NCI-H1694 treated with DMSO at 0.1 percent for 48 hours (cell line): ENCODE measurements at regions not wholly inside any gene's neighbourhood (a gene's known extent, or its start where the extent isn't known, plus 50 kb on each side); places are given as distances from the start of the nearest gene placed in this dataset.

Experiments
- DNase-seq: peaks from one replicate; lab custom pipeline; 2025; lab: John Stamatoyannopoulos, UW

DNA sequence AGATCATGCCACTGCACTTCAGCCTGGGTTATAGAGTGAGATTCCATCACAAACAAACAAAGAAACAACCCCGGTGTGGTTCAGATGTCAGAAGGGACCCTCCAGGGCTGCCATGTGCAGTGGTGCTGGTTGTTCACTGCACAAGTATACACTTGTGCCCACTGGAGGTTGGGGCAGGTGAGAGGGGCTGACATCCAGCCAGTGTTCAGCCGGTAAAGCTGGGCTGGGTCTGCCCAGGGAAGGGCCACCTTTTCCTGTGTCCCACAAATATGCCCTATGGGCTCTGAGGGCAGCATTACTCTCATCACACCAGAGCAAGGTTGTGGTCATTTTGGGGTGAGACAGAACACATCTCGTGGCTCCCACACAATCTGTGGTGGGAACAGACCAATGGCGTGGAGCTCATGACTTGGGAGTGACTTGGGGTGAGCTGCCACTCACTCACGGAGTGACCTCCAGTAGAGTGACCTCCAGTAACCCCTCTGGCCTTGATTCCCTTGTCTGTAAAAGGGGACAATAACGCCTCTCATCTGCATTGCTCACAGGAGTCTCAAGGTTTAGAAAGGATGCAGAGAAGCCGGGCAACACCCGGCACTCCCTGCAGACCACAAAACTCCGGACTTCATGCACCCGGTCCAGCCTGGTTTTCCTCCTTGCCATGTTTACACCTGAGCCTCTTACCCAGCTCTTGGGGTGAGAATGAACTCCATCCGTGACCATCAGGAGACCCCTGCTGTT is 69.0 kb upstream of the VRK1 start:
- no peak for DNase-seq

DNA sequence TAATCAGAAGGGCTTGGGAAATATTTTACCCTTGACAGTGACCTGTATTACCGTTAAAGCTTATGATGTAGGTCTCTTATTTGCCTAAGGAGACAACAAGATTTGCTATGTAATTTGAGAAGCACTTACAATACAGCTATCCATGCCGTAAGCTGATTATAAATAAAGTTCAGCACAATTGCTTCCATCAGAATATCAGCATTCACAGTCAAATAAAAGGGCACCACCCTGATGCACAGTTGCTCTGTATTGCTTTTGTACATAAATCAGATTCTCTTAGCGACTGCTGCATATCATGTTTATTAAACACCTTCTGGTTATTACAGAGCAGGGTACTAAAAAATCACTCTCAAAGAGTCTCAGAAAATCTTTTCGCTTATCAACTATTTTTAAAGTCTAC is 67.3 kb upstream of the VRK1 start:
- DNase-seq: no peak

DNA sequence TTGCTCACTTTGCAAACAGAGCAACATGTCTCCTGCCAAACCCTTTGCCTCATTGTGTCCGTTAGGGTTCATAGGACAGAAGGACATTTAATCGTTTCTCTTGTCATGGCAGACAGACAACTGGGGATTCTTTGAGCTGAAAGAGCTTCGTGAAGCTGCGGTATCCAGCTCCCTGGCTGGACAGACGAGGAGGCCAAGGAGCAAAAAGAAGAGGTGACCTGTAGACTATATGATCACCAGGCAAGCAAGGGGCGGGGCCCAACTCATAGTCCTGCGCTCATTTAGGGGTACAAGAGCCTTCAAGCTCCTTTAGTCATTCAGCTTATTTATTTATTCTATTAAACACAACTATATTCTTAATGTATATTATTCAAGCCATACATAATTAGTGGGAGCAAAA is 66.8 kb upstream of the VRK1 start:
- DNase-seq: no peak

DNA sequence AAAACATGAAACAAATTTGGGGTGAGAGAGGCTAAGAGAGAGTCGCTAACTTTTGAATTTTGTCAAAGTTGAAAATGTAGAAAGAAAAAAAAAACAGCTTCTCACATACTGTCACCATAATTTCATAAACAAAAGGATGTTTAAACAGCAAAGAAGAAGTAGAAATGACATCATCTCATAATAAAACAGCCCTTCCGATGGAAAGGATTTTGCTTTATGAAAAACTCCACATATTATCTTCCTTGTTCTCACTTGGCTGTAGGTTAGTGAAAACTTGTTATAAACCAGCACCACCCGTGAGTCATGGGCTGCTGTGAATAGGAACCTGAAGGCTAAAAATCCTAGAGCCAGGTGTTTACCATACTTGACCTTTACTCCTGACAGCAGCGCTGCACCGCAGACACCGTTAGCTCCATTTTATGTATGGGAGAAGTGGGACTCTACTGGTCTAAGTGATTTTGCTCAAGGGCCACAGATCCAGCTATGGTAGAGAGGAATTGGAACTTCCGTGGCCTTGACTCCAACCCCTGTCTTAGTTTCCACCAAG is 63.0 kb upstream of the VRK1 start:
- DNase-seq: no peak

DNA sequence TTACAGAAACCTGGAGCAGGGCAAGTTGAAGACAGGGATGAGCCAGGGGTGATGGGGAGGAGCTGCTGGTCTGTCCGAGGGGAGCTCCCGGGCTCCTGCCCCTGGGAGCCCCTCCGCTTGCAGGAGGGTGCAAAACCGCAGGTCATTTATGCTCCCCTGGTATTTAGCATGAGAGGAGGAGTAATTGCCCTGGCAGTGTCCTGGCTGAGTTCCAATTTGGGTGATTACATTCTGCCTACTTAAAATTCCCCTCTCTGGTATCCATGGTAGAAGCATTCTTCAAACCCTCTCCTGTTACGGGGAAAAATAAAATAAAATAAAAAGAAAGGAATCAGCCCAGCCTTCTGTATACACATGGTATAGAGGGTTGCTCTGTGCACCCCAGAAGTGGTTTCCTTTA is 61.7 kb upstream of the VRK1 start:
- DNase-seq: peak; percentile 35

DNA sequence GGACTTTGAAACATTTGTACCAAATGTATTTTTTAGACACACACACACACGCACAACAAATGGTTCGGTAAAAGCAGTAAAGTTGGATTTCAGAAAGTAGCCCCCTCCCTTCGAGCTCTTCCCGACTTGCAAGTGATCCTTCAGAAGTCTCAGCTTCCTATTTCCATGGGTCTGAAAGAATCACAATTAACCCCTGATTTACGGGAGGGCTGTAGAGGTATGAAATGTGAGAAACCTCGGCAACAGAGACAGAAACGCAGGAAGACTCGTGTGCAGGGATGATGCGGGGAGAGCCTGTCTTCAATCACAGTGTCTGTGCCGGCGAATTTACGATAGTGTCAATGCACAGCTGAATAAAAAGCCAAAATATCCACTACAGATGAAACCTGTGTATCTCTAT is 60.7 kb upstream of the VRK1 start:
- no peak for DNase-seq

DNA sequence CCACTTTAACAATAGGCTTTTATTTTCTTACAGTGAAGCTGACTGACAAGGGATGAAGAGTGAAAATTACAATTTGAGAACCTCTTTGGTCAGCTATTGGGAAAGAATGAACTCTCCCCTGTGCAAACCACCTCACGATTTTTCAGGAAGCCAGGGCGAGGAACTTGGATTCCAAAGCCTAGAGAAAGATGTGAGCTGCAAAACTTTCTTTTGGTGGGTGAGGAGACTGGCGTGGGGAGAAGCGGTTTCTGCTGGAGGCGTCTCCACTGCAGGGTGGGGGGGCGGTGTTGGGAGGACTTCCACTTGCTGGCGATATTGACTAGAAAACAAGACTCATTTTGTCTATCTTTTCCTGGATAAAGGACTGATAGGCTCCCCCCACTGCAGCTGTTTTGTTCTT is 59.3 kb upstream of the VRK1 start:
- no peak for DNase-seq

DNA sequence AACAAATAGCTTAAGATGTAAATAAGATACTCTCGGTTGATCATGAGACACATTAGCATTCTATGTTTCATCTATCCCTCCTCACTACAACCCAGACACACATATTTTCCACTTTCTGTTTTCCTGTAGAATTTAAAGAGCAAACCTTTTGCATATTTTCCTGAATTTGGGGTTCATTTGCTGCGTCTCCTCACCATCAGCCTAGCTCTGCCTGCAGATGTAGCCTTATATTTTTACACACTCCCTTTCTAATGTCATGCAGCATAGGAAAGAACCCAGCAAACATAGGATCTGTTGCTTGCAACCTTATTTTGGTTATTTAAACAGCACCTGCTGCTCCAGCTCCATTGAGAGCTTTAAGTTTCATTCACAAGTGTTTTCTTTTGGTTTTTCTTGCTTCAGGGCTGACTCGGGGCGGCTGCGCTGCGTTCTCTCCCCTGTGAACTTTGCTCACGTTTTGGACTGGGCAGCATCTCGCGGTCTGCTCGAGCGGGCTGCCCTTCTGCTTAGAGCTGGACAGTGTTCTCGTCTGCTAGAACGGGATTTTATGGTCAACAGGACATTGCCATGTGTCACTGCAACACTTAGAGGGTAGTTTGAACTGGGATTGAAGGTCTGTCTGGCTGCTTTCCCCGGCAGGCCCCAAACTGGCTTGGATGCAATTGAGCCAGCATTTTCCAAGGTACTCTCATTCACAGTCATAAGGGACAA is 57.8 kb upstream of the VRK1 start:
- DNase-seq: no peak

DNA sequence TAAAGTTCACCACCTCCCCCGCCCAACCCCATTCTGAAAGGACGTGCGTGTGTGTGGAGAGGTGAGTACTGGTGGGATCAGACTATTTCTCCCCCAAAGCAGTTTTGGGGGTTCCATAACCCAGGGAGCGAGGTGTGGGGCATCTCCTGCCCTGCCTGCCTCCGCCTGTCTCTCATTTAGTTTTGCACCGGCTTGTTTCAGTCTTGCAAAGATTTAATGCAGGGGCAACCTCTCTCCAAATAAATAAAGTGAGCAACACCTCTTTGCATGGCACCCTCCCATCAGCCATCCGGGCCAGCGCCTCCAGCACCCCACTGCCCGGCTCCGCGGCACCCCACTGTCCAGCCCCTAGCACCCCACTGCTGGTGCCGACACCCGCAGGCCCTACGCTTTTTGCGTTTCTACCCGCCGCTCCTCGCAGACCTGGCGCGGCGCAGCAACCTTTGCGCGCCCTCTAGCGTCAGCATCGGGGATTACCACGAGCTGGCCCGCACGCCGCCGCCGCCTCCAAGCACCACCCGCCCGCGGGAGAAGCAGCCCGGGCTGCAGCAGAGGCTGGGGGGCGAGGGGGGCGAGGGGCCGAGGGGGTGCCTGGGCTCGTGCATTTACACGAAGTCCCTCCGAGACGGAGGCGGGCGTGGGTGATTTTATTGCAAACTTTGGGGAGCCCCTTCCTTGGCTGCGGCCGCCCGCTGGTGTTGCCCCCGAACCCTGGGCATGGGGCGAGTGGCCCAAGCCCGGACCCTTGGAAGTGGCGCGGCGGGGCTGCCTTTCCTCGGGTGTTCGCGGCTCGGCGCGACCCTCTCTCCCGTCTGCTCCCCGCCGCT is 55.8 kb upstream of the VRK1 start:
- DNase-seq: peak; percentile 74

DNA sequence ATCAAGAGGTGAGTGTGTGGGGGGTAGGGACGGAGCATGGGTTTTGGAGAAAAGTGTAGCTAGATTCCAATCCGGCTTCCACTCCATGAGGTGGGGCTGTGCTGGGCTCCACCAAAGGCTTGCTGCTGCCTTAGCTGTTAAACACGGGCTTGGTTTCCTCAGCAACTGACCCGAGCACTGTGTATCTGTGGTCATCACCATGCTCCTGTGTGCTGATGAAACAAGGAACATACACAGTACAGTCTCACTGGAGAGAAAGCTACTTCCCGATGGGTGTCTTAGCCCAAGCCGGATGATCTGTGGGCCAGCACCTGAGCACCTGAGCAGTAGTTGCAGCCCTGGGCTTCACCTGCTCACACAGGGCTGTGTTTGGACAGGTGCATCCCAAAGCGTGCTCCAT is 52.9 kb upstream of the VRK1 start:
- DNase-seq: no peak

DNA sequence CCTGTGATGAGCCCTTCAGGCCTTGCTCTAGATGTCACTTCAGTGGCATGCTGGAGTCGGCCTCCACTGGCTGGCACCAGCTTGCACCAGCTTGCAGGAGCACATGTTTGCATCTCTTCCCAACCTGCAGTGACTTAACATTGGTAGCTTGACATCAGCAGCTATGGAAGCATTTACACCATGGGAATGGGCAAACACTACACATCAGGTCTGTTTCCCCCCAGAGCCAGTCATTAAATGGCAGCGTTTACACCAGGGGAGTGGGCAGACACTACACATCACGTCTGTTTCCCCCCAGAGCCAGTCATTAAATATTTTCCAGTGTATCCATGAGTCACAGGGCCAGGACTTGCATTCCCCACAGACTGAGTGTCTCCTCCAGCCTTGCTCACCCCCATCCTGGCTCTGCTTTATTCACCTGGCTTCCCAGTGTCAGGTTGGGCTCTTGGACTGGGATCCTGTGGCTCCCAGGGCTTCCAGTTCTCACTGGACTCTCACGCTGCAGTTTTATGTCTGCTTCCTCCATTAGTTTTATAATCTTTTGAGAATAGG is 51.6 kb upstream of the VRK1 start:
- no peak for DNase-seq

DNA sequence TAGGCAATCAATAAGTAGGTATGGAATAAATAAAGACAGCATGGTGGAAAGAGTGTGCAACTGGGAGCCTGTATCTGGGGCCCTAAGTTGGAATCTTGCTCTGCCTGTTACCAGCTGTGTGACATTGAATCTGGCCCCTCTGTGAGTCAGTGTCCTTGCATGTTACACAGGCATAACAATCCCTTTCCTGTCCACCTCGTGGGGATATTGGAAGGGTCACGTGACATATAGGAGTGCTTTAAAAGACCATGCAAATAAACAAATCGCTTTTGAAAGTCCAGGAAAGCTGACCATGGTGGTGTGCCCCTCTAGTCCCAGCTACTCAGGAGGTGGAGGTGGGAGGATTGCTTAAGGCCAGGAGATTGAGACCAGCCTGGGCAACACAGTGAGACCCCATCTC is 51.1 kb upstream of the VRK1 start:
- no peak for DNase-seq

DNA sequence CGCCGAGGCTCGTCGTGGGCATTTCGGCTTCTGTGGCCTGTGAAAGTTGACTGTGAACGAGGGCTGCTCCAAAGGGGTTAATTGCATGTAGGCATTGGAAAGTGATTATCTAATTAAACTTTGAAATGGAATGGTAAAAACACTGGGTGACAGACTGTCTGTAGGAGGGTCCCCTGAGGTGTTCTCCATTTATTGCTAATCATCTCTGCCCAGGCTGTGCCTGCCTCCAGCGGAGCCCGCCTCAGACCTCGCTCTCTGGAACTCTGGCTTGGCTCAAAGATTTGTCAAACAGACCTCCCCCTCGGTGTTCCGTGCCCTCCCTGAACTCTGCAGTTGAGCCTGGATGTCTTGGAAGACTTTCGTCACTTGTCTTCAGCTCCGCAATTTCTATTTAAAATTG is 50.2 kb upstream of the VRK1 start:
- no peak for DNase-seq
